ENCODE measurements at regions not wholly inside any gene's neighbourhood (a gene's known extent, or its start where the extent isn't known, plus 50 kb on each side); places are given as distances from the start of the nearest gene placed in this dataset.

DNA sequence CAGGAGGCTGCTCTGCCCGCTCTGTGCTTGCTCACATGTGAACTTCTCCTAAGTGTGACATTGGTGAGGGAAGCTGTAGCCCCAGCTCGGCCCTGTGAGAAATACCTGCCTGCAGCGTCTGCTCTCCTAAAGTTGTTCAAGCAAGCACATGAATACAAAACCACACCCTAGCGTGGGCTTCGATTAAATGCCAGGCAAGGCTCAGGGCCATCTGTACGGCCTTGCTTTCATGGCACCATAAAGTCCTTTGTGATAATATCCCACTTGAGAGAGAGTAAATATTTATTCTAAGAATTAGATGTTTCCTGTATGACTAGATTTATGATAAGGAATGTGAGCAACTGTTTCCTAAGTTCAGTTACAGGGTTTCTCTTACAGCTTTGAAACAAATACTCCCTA is 262.8 kb upstream of the KLF14 start (continued):
- TF ChIP-seq ZFHX2 (tag by site-specific recombination; conservative IDR thresholded peaks at IDR 0.05), result peak; percentile 79
- TF ChIP-seq ZNF514 (tag by site-specific recombination; IDR thresholded peaks at IDR 0.05), result no peak
- TF ChIP-seq, protein P1, sequence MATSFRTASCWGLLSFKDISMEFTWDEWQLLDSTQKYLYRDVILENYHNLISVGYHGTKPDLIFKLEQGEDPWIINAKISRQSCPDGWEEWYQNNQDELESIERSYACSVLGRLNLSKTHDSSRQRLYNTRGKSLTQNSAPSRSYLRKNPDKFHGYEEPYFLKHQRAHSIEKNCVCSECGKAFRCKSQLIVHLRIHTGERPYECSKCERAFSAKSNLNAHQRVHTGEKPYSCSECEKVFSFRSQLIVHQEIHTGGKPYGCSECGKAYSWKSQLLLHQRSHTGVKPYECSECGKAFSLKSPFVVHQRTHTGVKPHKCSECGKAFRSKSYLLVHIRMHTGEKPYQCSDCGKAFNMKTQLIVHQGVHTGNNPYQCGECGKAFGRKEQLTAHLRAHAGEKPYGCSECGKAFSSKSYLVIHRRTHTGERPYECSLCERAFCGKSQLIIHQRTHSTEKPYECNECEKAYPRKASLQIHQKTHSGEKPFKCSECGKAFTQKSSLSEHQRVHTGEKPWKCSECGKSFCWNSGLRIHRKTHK (tag by site-specific recombination; IDR thresholded peaks at IDR 0.05), result no peak
- no peak for TF ChIP-seq ZNF571 (tag by site-specific recombination; IDR thresholded peaks at IDR 0.05)
- no peak for TF ChIP-seq TRIM28 (IDR thresholded peaks at IDR 0.05; ENCODE audit: borderline replicate concordance, low read length)
- TF ChIP-seq, protein P2, sequence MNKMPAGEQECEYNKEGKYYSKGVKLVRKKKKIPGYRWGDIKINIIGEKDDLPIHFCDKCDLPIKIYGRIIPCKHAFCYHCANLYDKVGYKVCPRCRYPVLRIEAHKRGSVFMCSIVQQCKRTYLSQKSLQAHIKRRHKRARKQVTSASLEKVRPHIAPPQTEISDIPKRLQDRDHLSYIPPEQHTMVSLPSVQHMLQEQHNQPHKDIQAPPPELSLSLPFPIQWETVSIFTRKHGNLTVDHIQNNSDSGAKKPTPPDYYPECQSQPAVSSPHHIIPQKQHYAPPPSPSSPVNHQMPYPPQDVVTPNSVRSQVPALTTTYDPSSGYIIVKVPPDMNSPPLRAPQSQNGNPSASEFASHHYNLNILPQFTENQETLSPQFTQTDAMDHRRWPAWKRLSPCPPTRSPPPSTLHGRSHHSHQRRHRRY (tag by site-specific recombination; IDR thresholded peaks at IDR 0.05), result no peak
- TF ChIP-seq, protein P3, sequence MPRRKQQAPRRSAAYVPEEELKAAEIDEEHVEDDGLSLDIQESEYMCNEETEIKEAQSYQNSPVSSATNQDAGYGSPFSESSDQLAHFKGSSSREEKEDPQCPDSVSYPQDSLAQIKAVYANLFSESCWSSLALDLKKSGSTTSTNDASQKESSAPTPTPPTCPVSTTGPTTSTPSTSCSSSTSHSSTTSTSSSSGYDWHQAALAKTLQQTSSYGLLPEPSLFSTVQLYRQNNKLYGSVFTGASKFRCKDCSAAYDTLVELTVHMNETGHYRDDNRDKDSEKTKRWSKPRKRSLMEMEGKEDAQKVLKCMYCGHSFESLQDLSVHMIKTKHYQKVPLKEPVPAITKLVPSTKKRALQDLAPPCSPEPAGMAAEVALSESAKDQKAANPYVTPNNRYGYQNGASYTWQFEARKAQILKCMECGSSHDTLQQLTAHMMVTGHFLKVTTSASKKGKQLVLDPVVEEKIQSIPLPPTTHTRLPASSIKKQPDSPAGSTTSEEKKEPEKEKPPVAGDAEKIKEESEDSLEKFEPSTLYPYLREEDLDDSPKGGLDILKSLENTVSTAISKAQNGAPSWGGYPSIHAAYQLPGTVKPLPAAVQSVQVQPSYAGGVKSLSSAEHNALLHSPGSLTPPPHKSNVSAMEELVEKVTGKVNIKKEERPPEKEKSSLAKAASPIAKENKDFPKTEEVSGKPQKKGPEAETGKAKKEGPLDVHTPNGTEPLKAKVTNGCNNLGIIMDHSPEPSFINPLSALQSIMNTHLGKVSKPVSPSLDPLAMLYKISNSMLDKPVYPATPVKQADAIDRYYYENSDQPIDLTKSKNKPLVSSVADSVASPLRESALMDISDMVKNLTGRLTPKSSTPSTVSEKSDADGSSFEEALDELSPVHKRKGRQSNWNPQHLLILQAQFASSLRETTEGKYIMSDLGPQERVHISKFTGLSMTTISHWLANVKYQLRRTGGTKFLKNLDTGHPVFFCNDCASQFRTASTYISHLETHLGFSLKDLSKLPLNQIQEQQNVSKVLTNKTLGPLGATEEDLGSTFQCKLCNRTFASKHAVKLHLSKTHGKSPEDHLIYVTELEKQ (tag by site-specific recombination; IDR thresholded peaks at IDR 0.05; ENCODE audit: borderline replicate concordance), result peak; percentile 70; the same call in 1 of the 2 replicates
- no peak for TF ChIP-seq GLI4 (tag by site-specific recombination; IDR thresholded peaks at IDR 0.05)
- TF ChIP-seq, protein P4, sequence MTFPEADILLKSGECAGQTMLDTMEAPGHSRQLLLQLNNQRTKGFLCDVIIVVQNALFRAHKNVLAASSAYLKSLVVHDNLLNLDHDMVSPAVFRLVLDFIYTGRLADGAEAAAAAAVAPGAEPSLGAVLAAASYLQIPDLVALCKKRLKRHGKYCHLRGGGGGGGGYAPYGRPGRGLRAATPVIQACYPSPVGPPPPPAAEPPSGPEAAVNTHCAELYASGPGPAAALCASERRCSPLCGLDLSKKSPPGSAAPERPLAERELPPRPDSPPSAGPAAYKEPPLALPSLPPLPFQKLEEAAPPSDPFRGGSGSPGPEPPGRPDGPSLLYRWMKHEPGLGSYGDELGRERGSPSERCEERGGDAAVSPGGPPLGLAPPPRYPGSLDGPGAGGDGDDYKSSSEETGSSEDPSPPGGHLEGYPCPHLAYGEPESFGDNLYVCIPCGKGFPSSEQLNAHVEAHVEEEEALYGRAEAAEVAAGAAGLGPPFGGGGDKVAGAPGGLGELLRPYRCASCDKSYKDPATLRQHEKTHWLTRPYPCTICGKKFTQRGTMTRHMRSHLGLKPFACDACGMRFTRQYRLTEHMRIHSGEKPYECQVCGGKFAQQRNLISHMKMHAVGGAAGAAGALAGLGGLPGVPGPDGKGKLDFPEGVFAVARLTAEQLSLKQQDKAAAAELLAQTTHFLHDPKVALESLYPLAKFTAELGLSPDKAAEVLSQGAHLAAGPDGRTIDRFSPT (tag by site-specific recombination; IDR thresholded peaks at IDR 0.05), result 0 out of 2 replicates have a peak, but pooled peaks have one; percentile 26
- 0 out of 2 replicates have a peak, but pooled peaks have one; percentile 32 for TF ChIP-seq ZNF2 (tag by site-specific recombination; IDR thresholded peaks at IDR 0.05)
- TF ChIP-seq ZNF214 (tag by site-specific recombination; IDR thresholded peaks at IDR 0.05; ENCODE audit: borderline replicate concordance), result no peak
- TF ChIP-seq SP7 (tag by site-specific recombination; IDR thresholded peaks at IDR 0.05), result peak; percentile 86
- TF ChIP-seq, protein P5, sequence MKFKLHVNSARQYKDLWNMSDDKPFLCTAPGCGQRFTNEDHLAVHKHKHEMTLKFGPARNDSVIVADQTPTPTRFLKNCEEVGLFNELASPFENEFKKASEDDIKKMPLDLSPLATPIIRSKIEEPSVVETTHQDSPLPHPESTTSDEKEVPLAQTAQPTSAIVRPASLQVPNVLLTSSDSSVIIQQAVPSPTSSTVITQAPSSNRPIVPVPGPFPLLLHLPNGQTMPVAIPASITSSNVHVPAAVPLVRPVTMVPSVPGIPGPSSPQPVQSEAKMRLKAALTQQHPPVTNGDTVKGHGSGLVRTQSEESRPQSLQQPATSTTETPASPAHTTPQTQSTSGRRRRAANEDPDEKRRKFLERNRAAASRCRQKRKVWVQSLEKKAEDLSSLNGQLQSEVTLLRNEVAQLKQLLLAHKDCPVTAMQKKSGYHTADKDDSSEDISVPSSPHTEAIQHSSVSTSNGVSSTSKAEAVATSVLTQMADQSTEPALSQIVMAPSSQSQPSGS (tag by site-specific recombination; IDR thresholded peaks at IDR 0.05; ENCODE audit: low read depth), result no peak
- no peak for TF ChIP-seq BCL11B (tag by site-specific recombination; IDR thresholded peaks at IDR 0.05; ENCODE audit: low read depth)
- TF ChIP-seq, protein P6, sequence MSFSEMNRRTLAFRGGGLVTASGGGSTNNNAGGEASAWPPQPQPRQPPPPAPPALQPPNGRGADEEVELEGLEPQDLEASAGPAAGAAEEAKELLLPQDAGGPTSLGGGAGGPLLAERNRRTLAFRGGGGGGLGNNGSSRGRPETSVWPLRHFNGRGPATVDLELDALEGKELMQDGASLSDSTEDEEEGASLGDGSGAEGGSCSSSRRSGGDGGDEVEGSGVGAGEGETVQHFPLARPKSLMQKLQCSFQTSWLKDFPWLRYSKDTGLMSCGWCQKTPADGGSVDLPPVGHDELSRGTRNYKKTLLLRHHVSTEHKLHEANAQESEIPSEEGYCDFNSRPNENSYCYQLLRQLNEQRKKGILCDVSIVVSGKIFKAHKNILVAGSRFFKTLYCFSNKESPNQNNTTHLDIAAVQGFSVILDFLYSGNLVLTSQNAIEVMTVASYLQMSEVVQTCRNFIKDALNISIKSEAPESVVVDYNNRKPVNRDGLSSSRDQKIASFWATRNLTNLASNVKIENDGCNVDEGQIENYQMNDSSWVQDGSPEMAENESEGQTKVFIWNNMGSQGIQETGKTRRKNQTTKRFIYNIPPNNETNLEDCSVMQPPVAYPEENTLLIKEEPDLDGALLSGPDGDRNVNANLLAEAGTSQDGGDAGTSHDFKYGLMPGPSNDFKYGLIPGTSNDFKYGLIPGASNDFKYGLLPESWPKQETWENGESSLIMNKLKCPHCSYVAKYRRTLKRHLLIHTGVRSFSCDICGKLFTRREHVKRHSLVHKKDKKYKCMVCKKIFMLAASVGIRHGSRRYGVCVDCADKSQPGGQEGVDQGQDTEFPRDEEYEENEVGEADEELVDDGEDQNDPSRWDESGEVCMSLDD (tag by site-specific recombination; IDR thresholded peaks at IDR 0.05), result no peak
- no peak for TF ChIP-seq ZBTB7A (tag by site-specific recombination; IDR thresholded peaks at IDR 0.05; ENCODE audit: low read depth)
- TF ChIP-seq, protein P7, sequence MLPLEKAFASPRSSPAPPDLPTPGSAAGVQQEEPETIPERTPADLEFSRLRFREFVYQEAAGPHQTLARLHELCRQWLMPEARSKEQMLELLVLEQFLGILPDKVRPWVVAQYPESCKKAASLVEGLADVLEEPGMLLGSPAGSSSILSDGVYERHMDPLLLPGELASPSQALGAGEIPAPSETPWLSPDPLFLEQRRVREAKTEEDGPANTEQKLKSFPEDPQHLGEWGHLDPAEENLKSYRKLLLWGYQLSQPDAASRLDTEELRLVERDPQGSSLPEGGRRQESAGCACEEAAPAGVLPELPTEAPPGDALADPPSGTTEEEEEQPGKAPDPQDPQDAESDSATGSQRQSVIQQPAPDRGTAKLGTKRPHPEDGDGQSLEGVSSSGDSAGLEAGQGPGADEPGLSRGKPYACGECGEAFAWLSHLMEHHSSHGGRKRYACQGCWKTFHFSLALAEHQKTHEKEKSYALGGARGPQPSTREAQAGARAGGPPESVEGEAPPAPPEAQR (tag by site-specific recombination; IDR thresholded peaks at IDR 0.05), result no peak
- no peak for TF ChIP-seq PRDM1 (tag by site-specific recombination; IDR thresholded peaks at IDR 0.05)
- TF ChIP-seq ZFP69B (tag by site-specific recombination; IDR thresholded peaks at IDR 0.05), result no peak
- peak; percentile 50; the same call in 1 of the 2 replicates for TF ChIP-seq EGR2 (tag by site-specific recombination; IDR thresholded peaks at IDR 0.05; ENCODE audit: low read depth)
- TF ChIP-seq ZNF157 (tag by site-specific recombination; IDR thresholded peaks at IDR 0.05), result no peak
- TF ChIP-seq, protein P8, sequence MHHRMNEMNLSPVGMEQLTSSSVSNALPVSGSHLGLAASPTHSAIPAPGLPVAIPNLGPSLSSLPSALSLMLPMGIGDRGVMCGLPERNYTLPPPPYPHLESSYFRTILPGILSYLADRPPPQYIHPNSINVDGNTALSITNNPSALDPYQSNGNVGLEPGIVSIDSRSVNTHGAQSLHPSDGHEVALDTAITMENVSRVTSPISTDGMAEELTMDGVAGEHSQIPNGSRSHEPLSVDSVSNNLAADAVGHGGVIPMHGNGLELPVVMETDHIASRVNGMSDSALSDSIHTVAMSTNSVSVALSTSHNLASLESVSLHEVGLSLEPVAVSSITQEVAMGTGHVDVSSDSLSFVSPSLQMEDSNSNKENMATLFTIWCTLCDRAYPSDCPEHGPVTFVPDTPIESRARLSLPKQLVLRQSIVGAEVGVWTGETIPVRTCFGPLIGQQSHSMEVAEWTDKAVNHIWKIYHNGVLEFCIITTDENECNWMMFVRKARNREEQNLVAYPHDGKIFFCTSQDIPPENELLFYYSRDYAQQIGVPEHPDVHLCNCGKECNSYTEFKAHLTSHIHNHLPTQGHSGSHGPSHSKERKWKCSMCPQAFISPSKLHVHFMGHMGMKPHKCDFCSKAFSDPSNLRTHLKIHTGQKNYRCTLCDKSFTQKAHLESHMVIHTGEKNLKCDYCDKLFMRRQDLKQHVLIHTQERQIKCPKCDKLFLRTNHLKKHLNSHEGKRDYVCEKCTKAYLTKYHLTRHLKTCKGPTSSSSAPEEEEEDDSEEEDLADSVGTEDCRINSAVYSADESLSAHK (tag by site-specific recombination; IDR thresholded peaks at IDR 0.05), result peak; percentile 66
- peak; percentile 52 for TF ChIP-seq ZEB2 (tag by site-specific recombination; IDR thresholded peaks at IDR 0.05)

All from HEK293 (cell line).